HEK293 (cell line): ENCODE measurements at regions not wholly inside any gene's neighbourhood (a gene's known extent, or its start where the extent isn't known, plus 50 kb on each side); places are given as distances from the start of the nearest gene placed in this dataset.

ENCODE experiments used
- GFI1B ChIP-seq: fragments of 450-650 bp; formaldehyde crosslinking; IDR thresholded peaks from 2 replicates; pipeline ENCODE4 v1.5.1; 2016; ENCODE audit warnings: missing biosample characterization, missing genetic modification characterization
- GLI4 ChIP-seq: fragments of 450-650 bp; formaldehyde crosslinking; IDR thresholded peaks from 2 replicates; pipeline ENCODE4 v1.5.1; 2016; ENCODE audit warnings: missing biosample characterization, missing genetic modification characterization
- SP2 ChIP-seq: fragments of 450-650 bp; formaldehyde crosslinking; IDR thresholded peaks from 2 replicates; pipeline ENCODE4 v1.5.1; 2016; ENCODE audit warnings: missing biosample characterization, missing genetic modification characterization
- ZBTB8A ChIP-seq: fragments of 450-650 bp; formaldehyde crosslinking; IDR thresholded peaks from 2 replicates; pipeline ENCODE4 v1.5.1; 2016; ENCODE audit warnings: missing biosample characterization, missing genetic modification characterization
- ZEB2 ChIP-seq: fragments of 450-650 bp; formaldehyde crosslinking; IDR thresholded peaks from 2 replicates; pipeline ENCODE4 v1.5.1; 2016; ENCODE audit warnings: missing biosample characterization, missing genetic modification characterization
- ZNF175 ChIP-seq: fragments of 450-650 bp; formaldehyde crosslinking; IDR thresholded peaks from 2 replicates; pipeline ENCODE4 v1.5.1; 2016; ENCODE audit warnings: missing biosample characterization, missing genetic modification characterization
- ZNF274 ChIP-seq, 2 experiments: fragments of 200-500 bp in 1 of 2; fragments of 450-650 bp in 1 of 2; sonication (Bioruptor generic) in 1 of 2; formaldehyde crosslinking in 1 of 2; IDR thresholded peaks; 2 replicates each; pipeline versions ENCODE4 v1.5.1 to v1.6.1; 2014 to 2016; ENCODE audit warnings: borderline replicate concordance in 1 of 2, inconsistent platforms in 1 of 2, low read length in 1 of 2, missing biosample characterization in 1 of 2, missing genetic modification characterization in 1 of 2
- ZNF423 ChIP-seq: fragments of 450-650 bp; formaldehyde crosslinking; IDR thresholded peaks from 2 replicates; pipeline ENCODE4 v1.5.1; 2016; ENCODE audit warnings: missing biosample characterization, missing genetic modification characterization
- ZNF664 ChIP-seq: fragments of 450-650 bp; formaldehyde crosslinking; IDR thresholded peaks from 2 replicates; pipeline ENCODE4 v1.5.1; 2016; ENCODE audit warnings: missing biosample characterization, missing genetic modification characterization
- ZNF747 ChIP-seq: fragments of 450-650 bp; formaldehyde crosslinking; IDR thresholded peaks from 2 replicates; pipeline ENCODE4 v1.5.1; 2016; ENCODE audit warnings: missing biosample characterization, missing genetic modification characterization
- TF ChIP-seq, protein P1 (sequence below): fragments of 450-650 bp; formaldehyde crosslinking; IDR thresholded peaks from 2 replicates; pipeline ENCODE4 v1.5.1; 2016; ENCODE audit warnings: missing biosample characterization, missing genetic modification characterization
- TF ChIP-seq, protein P2 (sequence below): sonication (generic); formaldehyde crosslinking; IDR thresholded peaks from 2 replicates; pipeline ENCODE4 v1.8.1; 2022; ENCODE audit warnings: mild to moderate bottlenecking, moderate library complexity, missing genetic modification reagents
- TF ChIP-seq, protein P3 (sequence below): fragments of 450-650 bp; formaldehyde crosslinking; IDR thresholded peaks from 2 replicates; pipeline ENCODE4 v1.5.1; 2017; ENCODE audit warnings: missing biosample characterization, missing genetic modification characterization

DNA sequence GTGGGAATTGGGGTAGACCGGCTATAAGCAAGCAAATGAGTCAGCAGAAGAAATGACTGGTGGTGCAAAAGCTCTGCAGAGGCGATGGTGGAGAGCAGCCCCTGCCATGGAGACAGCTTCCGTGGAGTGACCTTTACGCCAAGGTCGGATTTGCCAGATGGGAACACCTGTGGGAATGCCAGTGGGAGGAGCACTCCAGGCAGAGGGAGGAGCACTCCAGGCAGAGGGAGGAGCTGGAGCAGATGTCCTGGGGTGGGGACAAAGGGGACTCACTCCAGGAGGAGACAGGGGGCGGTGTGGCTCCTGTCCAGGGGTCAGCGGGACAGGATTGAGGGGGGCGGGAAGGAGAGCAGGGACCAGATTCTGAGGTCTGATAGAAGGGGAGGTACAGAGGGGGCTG lies 258.8 kb upstream of the CTBP2 start:
- TF ChIP-seq, protein P1, sequence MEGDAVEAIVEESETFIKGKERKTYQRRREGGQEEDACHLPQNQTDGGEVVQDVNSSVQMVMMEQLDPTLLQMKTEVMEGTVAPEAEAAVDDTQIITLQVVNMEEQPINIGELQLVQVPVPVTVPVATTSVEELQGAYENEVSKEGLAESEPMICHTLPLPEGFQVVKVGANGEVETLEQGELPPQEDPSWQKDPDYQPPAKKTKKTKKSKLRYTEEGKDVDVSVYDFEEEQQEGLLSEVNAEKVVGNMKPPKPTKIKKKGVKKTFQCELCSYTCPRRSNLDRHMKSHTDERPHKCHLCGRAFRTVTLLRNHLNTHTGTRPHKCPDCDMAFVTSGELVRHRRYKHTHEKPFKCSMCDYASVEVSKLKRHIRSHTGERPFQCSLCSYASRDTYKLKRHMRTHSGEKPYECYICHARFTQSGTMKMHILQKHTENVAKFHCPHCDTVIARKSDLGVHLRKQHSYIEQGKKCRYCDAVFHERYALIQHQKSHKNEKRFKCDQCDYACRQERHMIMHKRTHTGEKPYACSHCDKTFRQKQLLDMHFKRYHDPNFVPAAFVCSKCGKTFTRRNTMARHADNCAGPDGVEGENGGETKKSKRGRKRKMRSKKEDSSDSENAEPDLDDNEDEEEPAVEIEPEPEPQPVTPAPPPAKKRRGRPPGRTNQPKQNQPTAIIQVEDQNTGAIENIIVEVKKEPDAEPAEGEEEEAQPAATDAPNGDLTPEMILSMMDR (tag by site-specific recombination), result no peak
- TF ChIP-seq ZNF175 (no peak), ZBTB8A (no peak), ZEB2 (tag by site-specific recombination) (no peak), ZNF664 (tag by site-specific recombination) (no peak), ZNF747 (tag by site-specific recombination) (no peak), GLI4 (tag by site-specific recombination) (no peak), GFI1B (tag by site-specific recombination) (no peak), ZNF423 (tag by site-specific recombination) (no peak), SP2 (tag by site-specific recombination) (no peak), ZNF274 (IDR thresholded peaks at IDR 0.05; ENCODE audit: low read length) (no peak), ZNF274 (tag by site-specific recombination; IDR thresholded peaks at IDR 0.05; ENCODE audit: borderline replicate concordance) (no peak)
- TF ChIP-seq, protein P2, sequence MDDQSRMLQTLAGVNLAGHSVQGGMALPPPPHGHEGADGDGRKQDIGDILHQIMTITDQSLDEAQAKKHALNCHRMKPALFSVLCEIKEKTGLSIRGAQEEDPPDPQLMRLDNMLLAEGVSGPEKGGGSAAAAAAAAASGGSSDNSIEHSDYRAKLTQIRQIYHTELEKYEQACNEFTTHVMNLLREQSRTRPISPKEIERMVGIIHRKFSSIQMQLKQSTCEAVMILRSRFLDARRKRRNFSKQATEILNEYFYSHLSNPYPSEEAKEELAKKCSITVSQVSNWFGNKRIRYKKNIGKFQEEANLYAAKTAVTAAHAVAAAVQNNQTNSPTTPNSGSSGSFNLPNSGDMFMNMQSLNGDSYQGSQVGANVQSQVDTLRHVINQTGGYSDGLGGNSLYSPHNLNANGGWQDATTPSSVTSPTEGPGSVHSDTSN (CRISPR knock-in tag), result no peak
- TF ChIP-seq, protein P3, sequence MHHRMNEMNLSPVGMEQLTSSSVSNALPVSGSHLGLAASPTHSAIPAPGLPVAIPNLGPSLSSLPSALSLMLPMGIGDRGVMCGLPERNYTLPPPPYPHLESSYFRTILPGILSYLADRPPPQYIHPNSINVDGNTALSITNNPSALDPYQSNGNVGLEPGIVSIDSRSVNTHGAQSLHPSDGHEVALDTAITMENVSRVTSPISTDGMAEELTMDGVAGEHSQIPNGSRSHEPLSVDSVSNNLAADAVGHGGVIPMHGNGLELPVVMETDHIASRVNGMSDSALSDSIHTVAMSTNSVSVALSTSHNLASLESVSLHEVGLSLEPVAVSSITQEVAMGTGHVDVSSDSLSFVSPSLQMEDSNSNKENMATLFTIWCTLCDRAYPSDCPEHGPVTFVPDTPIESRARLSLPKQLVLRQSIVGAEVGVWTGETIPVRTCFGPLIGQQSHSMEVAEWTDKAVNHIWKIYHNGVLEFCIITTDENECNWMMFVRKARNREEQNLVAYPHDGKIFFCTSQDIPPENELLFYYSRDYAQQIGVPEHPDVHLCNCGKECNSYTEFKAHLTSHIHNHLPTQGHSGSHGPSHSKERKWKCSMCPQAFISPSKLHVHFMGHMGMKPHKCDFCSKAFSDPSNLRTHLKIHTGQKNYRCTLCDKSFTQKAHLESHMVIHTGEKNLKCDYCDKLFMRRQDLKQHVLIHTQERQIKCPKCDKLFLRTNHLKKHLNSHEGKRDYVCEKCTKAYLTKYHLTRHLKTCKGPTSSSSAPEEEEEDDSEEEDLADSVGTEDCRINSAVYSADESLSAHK (tag by site-specific recombination), result no peak
